Fibroblast of villous mesenchyme (primary cell): ENCODE measurements at regions not wholly inside any gene's neighbourhood (a gene's known extent, or its start where the extent isn't known, plus 50 kb on each side); places are given as distances from the start of the nearest gene placed in this dataset.

Source experiments
- DNase-seq: peaks from one replicate; pipeline ENCODE4 v3.0.0-alpha.2; 2010; ENCODE audit warnings: low read depth
- H3K4me3 ChIP-seq: 2 replicates; pipeline ENCODE4 v1.5.1; 2011; ENCODE audit warnings: low read depth, mild to moderate bottlenecking, low read length
- TF ChIP-seq, protein P1 (sequence below): IDR thresholded peaks from 2 replicates; pipeline ENCODE4 v1.5.1; 2012; ENCODE audit warnings: low read depth, mild to moderate bottlenecking, low read length; ENCODE audit not compliant: insufficient read depth

DNA sequence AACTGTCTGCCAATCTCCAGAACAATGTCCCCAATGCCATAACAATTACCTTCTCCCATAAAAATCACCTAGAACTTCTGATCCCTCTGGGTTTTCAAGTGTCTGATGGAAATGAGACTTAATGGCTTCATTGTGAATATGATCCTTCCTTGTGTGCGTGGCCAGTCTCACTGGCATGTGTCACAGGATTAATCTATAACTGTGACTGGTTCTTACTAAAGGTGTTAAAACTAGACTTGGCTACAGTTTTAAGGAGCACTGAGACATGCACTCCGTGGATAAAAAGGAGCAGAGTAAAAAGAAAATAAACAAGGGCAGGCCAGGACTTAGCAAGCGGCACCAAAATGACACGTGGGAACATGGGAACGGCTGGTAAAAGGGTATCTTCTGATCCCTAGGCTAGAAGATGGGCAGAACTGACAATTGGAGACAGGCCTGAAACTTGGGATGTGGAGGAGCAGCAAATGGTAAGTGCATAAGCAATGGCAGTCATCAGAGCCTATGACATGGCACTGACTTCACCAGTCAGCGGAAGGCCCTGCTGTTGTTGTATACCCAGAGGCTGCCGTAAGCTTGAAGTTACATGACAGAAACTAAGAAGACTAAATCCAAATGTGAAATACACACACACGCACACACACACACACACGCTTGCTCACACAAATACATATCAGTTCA lies 256.6 kb upstream of the NOCT start:
- TF ChIP-seq, protein P1, sequence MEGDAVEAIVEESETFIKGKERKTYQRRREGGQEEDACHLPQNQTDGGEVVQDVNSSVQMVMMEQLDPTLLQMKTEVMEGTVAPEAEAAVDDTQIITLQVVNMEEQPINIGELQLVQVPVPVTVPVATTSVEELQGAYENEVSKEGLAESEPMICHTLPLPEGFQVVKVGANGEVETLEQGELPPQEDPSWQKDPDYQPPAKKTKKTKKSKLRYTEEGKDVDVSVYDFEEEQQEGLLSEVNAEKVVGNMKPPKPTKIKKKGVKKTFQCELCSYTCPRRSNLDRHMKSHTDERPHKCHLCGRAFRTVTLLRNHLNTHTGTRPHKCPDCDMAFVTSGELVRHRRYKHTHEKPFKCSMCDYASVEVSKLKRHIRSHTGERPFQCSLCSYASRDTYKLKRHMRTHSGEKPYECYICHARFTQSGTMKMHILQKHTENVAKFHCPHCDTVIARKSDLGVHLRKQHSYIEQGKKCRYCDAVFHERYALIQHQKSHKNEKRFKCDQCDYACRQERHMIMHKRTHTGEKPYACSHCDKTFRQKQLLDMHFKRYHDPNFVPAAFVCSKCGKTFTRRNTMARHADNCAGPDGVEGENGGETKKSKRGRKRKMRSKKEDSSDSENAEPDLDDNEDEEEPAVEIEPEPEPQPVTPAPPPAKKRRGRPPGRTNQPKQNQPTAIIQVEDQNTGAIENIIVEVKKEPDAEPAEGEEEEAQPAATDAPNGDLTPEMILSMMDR = no peak
- no peak for DNase-seq

DNA sequence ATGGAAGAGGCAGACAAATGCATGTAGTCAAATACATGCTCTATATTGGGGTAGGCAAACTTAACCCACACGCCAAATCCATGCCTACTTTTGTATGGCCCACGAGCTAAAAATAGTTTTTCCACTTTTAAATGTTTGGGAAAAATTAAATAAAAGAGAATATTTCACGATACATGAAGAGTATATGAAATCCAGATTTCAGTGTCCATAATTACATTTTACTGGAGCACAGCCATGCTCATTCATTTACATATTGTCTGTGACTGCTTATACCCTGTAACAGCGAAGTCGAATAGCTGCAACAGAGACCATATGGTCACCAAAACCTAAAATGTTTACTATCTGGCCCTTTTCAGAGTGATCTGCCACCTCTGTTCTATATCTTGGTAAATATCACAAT lies 257.4 kb upstream of the NOCT start:
- no peak for DNase-seq
- H3K4me3 ChIP-seq = no peak overlapping the region
- TF ChIP-seq, protein P1 = no peak

More for the DNA sequence above, 256.6 kb upstream of the NOCT start:
- H3K4me3 ChIP-seq = no peak overlapping the region

DNA sequence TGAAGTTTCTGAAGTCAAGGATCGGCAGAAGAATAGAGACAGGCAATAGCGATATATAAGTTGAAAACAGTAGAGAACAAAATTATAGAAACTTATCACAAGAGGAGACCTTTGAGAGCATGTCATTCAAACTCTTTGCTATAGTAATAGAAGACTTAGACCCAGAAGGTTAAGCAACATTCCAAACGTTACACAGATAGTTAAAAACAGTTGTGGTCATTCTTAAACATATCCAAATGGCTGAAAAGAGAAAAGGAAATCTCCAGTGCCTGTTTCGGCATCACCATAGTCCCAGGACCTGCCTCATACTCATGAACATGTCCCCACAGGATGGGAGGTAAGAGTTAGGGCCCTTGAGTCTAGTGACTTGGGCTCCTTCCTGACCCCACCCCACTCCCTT lies 258.1 kb upstream of the NOCT start:
- TF ChIP-seq, protein P1 = no peak
- no peak overlapping the region for H3K4me3 ChIP-seq
- no peak for DNase-seq

DNA sequence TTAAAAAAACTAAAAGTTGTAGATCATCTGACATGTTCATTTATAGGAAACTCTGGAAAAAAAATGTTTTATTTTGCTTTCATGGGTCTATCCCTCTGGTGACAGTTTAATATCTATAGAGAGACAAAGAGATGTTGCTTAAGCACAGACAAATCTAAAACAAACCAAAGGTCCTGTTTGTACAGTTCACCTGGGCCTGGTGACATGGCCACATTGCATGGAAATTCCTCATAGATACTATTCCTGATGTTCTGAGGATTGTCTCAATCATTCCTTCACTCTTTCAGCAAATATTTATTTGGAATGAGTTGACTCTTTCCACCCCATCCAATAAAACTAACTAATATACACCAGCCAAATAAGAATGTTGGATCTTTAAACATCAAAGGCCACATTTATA lies 259.1 kb upstream of the NOCT start:
- no peak overlapping the region for H3K4me3 ChIP-seq
- DNase-seq = no peak
- TF ChIP-seq, protein P1 = no peak

DNA sequence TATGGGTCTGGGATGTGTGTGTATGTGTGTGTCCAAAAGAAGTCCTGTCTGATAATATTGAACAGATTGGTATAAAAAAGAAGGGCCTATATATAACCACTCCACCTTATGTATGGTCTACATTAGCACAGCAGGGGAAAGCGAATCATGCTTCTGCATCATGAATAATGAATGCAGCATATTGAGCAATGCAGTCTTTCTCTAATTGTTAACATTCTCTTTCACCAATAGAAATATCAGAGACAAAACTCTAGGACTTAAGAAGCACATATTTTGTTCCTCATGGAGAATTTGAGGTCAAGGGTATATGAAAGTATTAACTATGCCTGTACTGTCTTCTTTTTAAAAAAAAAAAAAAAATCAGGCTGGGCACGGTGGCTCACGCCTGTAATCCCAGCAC lies 264.3 kb upstream of the NOCT start:
- H3K4me3 ChIP-seq = no peak overlapping the region
- TF ChIP-seq, protein P1 = no peak
- no peak for DNase-seq

DNA sequence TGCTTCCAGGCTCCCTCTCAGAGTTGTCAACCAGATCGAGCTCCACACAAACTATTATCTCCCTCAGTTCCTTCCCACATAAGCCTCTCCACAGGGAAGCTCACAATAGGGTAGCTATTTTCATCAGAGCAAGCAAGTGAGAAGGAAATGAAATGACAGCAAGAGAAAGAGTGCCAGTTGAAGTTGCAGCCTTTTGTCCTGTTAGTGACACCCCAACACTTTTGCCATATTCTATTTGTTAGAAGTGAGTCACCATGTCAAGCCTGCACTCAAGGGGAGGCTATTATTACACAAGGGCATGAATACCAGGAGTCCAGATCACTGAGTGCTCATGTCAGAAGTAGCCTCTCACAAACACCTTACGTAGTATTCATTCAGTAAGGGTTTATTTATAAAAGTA lies 266.3 kb upstream of the NOCT start:
- no peak overlapping the region for H3K4me3 ChIP-seq
- TF ChIP-seq, protein P1 = no peak
- peak; percentile 35 for DNase-seq
